NCI-H345 treated with DMSO at 0.1 percent for 48 hours (cell line): ENCODE measurements at regions not wholly inside any gene's neighbourhood (a gene's known extent, or its start where the extent isn't known, plus 50 kb on each side); places are given as distances from the start of the nearest gene placed in this dataset.
"Not testable (repeated sequence)": the region's sequence is repeated elsewhere in the genome, so short reads cannot be mapped to it uniquely, and the experiment has no call there.

ENCODE experiments used
- DNase-seq: peaks from one replicate; lab custom pipeline; 2025; ENCODE audit not compliant: unreplicated experiment; lab: John Stamatoyannopoulos, UW

DNA sequence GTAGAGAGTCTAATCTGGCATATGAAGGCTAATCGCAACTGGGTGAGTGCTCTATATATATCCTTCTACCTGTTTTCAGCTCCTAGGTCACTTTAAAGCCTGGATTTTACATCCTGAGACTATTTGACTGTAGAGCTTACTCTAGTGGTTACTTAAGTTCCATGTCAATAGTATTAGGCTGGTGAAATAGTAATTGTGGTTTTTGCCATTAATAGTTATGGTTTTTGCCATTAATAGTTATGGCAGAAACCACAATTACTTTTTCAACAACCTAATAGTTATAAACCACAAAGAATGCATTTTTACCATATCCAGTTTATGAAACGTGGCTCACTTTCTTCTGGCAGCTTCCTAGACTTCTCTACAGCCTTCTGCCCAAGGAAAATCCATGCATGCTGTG lies 263.1 kb upstream of the KIAA1217 start:
- no peak for DNase-seq

DNA sequence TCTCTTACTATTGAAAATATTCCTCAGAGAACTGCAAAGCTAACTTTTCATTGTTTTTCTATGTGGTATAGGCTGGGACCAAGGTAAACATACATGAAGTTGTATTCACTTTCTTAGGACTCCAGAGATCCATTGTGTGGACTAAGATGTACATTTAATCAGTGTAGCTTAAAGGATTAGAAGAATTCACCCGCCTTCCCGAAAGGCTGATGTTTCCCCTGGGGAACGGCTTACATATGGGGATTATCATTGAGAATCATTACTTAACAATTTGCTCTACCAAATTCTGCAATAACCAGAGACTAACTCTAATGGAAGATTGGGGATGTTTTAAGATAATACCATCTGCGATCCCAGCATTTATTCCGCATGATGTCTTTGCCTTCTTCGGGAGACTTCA lies 257.1 kb upstream of the KIAA1217 start:
- no peak for DNase-seq

GRCh38 chr10:23955456-23956225 lies 253.3 kb upstream of the KIAA1217 start:
- no peak for DNase-seq

- DNase-seq: no peak
Observed at GRCh38 chr10:23965123-23965522, 243.8 kb upstream of the KIAA1217 start.

DNA sequence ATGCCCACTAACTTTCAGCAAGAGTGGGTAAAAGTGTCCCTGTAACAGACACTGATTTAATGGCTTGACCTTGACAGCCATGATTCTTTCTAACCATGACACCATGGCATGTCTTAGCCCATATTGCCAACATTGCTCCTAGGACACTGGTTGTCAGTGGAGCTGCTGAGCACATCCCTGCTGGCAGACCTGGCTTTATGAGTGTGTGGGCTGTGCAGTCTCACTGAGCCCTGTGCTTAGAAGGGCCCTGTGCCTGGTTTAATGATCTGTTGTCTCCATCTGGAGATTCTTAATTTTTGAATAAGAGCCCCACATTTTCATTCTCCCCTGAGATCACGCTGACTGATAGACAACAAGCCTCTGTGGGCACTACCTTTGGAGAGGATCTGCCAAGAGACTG lies 243.1 kb upstream of the KIAA1217 start:
- DNase-seq: no peak

GRCh38 chr10:23966504-23967051 lies 242.4 kb upstream of the KIAA1217 start:
- no peak for DNase-seq

DNA sequence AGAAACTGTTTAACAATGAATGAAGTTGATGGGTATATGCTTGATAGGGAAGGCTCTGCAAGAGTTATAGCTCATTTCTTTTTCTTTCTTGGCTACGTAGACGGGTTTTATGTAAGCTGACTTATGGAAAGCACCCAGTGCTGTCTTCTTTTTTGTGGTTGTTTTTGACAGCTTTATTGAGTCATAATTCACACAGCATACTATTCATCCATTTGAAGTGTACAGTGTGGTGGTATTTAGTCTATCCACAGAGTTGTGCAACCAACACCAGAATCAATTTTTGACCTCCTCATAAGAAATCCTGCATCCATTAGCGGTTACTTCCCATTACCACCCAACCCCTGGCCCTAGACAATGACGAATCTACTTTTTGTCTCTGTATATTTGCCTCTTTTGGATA lies 240.6 kb upstream of the KIAA1217 start:
- no peak for DNase-seq

- DNase-seq: no peak
Observed at GRCh38 chr10:23974746-23975272, 234.1 kb upstream of the KIAA1217 start.

GRCh38 chr10:23975431-23975830 lies 233.5 kb upstream of the KIAA1217 start:
- no peak for DNase-seq

GRCh38 chr10:23976275-23976674 lies 232.7 kb upstream of the KIAA1217 start:
- no peak for DNase-seq

DNA sequence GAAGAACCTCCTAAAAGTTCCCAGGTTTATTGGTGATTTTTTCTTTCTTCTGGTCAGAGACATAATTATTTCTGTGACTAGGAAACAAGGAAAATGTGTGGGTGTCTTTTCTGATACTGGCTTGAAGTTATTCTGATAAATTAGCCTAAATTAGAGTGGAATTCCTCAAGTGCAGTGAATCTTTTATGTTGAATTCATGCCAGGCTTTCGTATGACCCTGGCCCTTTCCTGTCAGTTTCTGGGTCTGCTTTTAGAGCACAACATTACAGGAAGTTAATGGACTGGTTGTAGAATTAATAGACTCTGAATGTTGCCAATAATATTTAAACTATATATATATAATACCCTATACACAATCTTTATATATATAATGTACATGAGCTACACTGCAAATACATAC lies 230.6 kb upstream of the KIAA1217 start:
- no peak for DNase-seq

DNA sequence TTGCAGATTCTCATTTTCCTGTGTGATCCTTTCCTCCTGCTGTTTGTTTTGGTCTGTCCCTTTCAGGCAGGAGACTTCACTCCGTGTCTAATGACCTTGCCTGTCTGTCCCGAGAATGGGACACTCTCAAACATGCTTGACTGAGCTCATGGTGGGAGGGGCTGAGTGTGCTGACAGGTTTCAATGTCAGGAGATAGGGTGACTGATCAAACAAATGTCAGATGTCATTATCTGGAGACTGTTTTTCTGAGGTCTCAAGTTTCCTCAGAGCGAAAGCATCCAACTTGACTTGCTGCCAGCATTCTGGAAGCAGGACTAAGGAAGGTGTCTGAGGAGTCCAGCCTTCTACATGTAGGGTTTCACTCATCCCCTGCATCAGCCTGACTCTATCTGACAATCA lies 228.8 kb upstream of the KIAA1217 start:
- no peak for DNase-seq

DNA sequence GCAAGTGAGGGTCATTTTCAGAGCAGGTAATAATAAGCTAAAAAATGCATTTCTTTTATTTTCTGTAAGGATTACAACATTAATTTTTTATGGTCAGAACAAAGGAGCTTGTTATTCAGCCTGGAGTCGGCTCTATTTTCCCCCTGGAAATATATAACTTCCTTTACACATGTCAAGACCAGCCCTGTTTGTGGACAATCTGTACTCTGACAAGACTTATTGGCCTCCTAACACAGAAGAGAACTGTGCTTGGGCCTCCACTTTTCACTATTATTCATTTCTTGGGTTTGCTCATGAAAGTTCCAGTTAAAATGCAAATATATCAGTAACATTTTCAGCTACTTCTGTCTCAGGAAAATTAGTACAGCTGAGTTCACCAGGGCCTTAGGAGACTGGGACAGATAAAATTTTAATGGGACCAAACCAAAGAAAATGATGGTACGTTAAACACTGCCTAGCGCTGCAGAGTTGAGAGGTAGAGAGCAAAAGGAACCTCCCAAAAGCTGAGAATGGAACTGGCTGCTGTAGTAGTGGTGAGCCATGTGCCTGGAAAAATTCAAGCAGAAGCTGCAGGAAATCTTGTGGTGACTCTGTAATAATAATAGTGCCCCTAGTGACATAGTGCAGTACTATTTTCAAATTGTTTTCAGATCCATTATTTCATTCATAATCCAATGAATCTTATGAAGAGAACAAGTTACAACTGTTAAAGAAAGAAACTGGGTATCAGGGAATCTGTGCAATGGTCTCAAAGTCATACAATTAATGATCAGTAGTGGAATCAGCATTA lies 227.2 kb upstream of the KIAA1217 start:
- DNase-seq: no peak

DNA sequence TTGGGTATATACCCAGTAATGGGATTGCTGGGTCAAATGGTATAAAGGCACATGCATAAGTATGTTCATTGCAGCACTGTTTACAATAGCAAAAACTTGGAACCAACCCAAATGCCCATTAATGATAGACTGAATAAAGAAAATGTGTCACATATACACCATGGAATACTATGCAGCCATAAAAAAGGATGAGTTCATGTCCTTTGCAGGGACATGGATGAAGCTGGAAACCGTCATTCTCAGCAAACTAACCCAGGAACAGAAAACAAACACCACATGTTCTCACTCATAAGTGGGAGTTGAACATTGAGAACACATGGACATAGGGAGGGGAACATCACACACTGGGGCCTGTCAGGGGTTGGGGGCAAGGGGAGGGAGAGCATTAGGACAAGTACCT lies 224.5 kb upstream of the KIAA1217 start:
- DNase-seq: not testable (repeated sequence)

DNA sequence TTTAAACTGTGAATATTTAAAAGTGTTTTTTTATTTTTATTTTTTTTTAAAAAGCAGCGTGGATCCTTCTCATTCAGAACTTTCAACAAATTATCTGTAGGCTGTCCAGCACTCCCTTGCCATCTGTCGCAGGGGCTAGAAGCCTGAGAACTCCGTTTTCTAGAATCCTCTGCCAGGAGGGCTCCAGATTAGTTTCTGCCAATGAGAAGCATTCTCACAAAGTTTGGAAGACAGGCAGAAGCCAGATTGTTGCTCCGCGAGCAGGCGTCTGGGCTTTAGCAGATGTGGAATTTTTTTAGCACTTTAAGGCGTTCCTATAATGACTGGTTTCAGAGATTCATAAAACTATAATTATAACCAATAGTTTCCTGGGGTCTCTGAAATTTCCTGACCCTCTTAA lies 220.9 kb upstream of the KIAA1217 start:
- no peak for DNase-seq

- no peak for DNase-seq
Observed at GRCh38 chr10:23994459-23995046, 214.4 kb upstream of the KIAA1217 start.

DNA sequence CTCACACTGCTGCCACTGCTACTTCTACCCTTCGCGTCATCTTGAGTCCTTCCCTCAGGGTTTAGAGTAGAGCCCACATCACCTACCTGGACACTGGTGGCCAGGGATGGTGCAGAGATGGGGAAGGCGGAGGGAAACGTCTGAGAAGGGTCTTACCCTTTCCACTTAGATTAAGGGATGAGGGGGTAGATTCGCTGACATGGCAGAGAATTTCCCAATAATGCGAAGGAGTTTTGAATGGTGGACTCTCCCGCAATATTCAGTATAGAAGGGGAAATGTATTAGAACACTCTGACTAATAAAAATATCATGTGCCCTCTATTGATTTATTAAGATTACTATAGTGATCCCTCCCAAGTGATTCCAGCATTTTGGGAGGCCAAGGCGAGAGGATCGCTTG lies 209.5 kb upstream of the KIAA1217 start:
- no peak for DNase-seq

GRCh38 chr10:24000271-24000813 lies 208.6 kb upstream of the KIAA1217 start:
- no peak for DNase-seq

DNA sequence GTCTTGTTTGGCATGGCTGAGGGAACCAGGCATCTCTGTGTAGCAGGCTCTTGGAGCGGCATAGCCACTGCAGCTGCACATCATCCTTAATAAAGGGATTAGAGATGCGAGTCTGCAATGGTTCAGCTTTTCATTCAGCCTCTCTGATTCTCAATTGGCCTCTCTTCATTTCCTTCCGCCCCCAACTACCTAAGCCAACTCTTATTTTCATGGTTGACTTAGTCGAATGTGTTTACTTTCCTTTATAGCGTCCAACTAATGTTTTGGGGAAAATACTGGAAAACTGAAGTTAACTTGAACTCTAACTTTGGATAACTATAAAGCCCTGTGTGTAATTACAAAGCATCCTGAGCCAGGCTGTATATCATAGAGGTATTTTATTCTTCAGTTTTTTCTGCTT lies 202.2 kb upstream of the KIAA1217 start:
- no peak for DNase-seq

DNA sequence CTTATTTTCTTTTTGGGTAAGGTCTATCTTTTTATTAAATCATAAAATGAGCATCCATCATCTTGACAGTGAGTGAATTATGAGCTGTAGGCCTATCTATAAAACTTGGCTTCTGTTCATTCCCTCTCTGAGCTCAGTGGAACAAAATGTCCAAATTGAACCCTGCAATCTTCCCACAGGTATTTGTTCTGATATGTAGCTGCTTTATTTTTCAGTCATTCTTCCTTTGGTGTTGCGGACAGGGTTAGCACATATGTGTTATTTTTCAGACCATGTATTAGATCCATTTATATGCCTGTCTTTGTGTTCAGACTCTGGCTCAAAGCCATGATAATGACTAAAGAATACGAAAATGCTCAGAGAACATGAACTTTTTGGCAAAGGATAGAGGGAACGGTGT lies 201.6 kb upstream of the KIAA1217 start:
- no peak for DNase-seq
